PC-3 (cell line): ENCODE measurements at regions not wholly inside any gene's neighbourhood (a gene's known extent, or its start where the extent isn't known, plus 50 kb on each side); places are given as distances from the start of the nearest gene placed in this dataset.

ENCODE experiments used
- ATAC-seq: fragments of 200-7000 bp; cut with Tn5 transposase; 2 replicates; pipeline ENCODE4 v1.9.1; 2020; ENCODE audit warnings: mild to moderate bottlenecking, moderate library complexity
- BruUV-seq: library from RNA; stranded (reverse); fragments of 400-500 nt; replicated peaks from 2 replicates; lab custom pipeline; 2021; lab: Mats Ljungman, UMichigan
- CTCF ChIA-PET: fragments of 300-600 bp; sonication (Branson Sonifier 250); formaldehyde crosslinking; loops from one replicate; lab custom pipeline; 2022; ENCODE audit warnings: antibody characterized with exemption; lab: Charles Lee
- POLR2A ChIA-PET: fragments of 300-600 bp; sonication (Branson Sonifier 250); formaldehyde crosslinking; loops from one replicate; lab custom pipeline; 2022; ENCODE audit warnings: antibody characterized with exemption; ENCODE audit not compliant: unreplicated experiment; lab: Charles Lee
- DNase-seq: peaks from one replicate; pipeline ENCODE4 v3.0.0-alpha.2; 2015
- H2AFZ ChIP-seq: fragments of 300-600 bp; sonication (generic); 2 replicates; pipeline ENCODE4 v1.6.0; 2016; ENCODE audit warnings: antibody characterized with exemption, low read length
- H3F3A ChIP-seq: fragments of 300-600 bp; sonication (generic); one replicate; pipeline ENCODE4 v1.6.0; 2017; ENCODE audit warnings: antibody characterized with exemption, low read length, control low read depth, mild to moderate bottlenecking; ENCODE audit not compliant: unreplicated experiment
- H3K27ac ChIP-seq: fragments of 300-600 bp; sonication (generic); 2 replicates; pipeline ENCODE4 v1.5.1; 2016; ENCODE audit warnings: mild to moderate bottlenecking, low read length
- H3K27me3 ChIP-seq: fragments of 300-600 bp; sonication (generic); 2 replicates; pipeline ENCODE4 v1.6.1; 2016; ENCODE audit warnings: low read length, mixed read lengths
- H3K36me3 ChIP-seq: fragments of 300-600 bp; sonication (generic); 2 replicates; pipeline ENCODE4 v1.6.1; 2016; ENCODE audit warnings: low read depth, mixed run types, low read length, mixed read lengths
- H3K4me1 ChIP-seq: fragments of 300-600 bp; sonication (generic); 2 replicates; pipeline ENCODE4 v1.5.1; 2016; ENCODE audit warnings: low read length; ENCODE audit not compliant: insufficient read depth
- H3K4me2 ChIP-seq: fragments of 300-600 bp; sonication (generic); 2 replicates; pipeline ENCODE4 v1.6.0; 2016; ENCODE audit warnings: low read length
- H3K4me3 ChIP-seq: fragments of 300-600 bp; sonication (generic); 2 replicates; pipeline ENCODE4 v1.5.1; 2016; ENCODE audit warnings: mild to moderate bottlenecking, low read length, mixed read lengths
- H3K79me2 ChIP-seq: fragments of 300-600 bp; sonication (generic); 2 replicates; pipeline ENCODE4 v1.6.1; 2017; ENCODE audit warnings: low read length, mixed read lengths
- H3K9ac ChIP-seq: fragments of 300-600 bp; sonication (generic); 2 replicates; pipeline ENCODE4 v1.6.0; 2016; ENCODE audit warnings: mild to moderate bottlenecking, low read length
- H3K9me2 ChIP-seq: fragments of 300-600 bp; sonication (generic); replicated peaks from 2 replicates; pipeline ENCODE4 v1.6.1; 2016; ENCODE audit warnings: mixed run types, low read length, mixed read lengths
- H3K9me3 ChIP-seq: fragments of 300-600 bp; sonication (generic); 2 replicates; pipeline ENCODE4 v1.6.1; 2016; ENCODE audit warnings: low read length, mixed read lengths
- H4K20me1 ChIP-seq: fragments of 300-600 bp; sonication (generic); 2 replicates; pipeline ENCODE4 v1.6.1; 2016; ENCODE audit warnings: low read length, mixed read lengths
- CTCF ChIP-seq: fragments of 300-600 bp; sonication (generic); conservative IDR thresholded peaks from 2 replicates; pipeline ENCODE4 v1.5.1; 2017; ENCODE audit warnings: antibody characterized with exemption, low read depth, mild to moderate bottlenecking, low read length
- EZH2 ChIP-seq: fragments of 300-600 bp; sonication (generic); IDR thresholded peaks from one replicate; pipeline ENCODE4 v1.6.1; 2017; ENCODE audit warnings: antibody characterized with exemption, mild to moderate bottlenecking, low read length; ENCODE audit not compliant: unreplicated experiment
- EZH2phosphoT487 ChIP-seq: fragments of 300-600 bp; sonication (generic); IDR thresholded peaks from 2 replicates; pipeline ENCODE4 v1.6.1; 2018; ENCODE audit warnings: mild to moderate bottlenecking, antibody characterized with exemption, low read length, borderline replicate concordance
- intact Hi-C: fragments of 100-400 bp; cut with micrococcal nuclease; formaldehyde crosslinking; loops from 2 replicates; pipeline ENCODE4 v1.9.0; 2023

DNA sequence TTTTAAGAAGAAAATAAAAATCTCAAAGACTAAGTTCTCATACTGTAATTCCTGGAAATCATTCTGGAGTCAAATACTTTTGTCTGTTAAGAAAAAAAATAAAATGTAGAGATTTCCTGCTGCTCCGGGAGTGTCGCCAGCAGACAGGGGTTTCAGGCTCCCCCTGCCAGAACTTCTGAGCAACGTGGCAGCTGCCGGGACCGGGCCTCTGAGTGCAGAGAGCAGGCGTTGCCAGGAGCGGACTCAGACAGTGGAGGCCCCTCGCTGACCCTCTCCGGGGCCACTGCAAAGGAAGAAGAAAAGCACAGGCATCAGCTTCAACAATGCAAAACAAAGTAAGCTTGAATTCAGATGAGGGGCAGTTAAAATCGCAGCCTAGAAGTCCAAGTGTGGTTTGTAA lies 95.5 kb downstream of the THBS2 start:
- H3K79me2 ChIP-seq, result no peaks in the 10 kb centered on the region
- ChIA-PET POLR2A (no interaction called here), CTCF (no interaction called here)
- no peaks in the 10 kb centered on the region for H4K20me1 ChIP-seq
- H3K4me3 ChIP-seq, result no peak overlapping the region
- no peak for DNase-seq
- no peaks in the 10 kb centered on the region for H3K9me2 ChIP-seq
- H2AFZ ChIP-seq, result no peak overlapping the region
- intact Hi-C loops, result no loop called here
- no peak for TF ChIP-seq CTCF
- TF ChIP-seq EZH2, result no peak
- TF ChIP-seq EZH2phosphoT487, result no peak
- no TSS peak for BruUV-seq
- no peaks in the 10 kb centered on the region for H3K36me3 ChIP-seq
- H3K4me1 ChIP-seq, result peaks cover 9% of the 10 kb centered on the region; the same call in 1 of the 2 replicates
- no peaks in the 10 kb centered on the region for H3K9me3 ChIP-seq
- H3F3A ChIP-seq, result no peaks in the 10 kb centered on the region
- no peaks in the 10 kb centered on the region for H3K27me3 ChIP-seq
- no peak overlapping the region for H3K27ac ChIP-seq
- H3K9ac ChIP-seq, result no peak overlapping the region
- ATAC-seq, result no peak
- H3K4me2 ChIP-seq, result no peak overlapping the region

- H3K9me2 ChIP-seq, result no peaks in the 10 kb centered on the region
- no peaks in the 10 kb centered on the region for H3K79me2 ChIP-seq
- ChIA-PET CTCF (no interaction called here), POLR2A (no interaction called here)
- ATAC-seq (no peak), DNase-seq (no peak)
- no peaks in the 10 kb centered on the region for H4K20me1 ChIP-seq
- TF ChIP-seq CTCF (no peak), EZH2 (no peak), EZH2phosphoT487 (no peak)
- intact Hi-C loops, result no loop called here
- no peak overlapping the region for H2AFZ ChIP-seq
- H3K4me1 ChIP-seq, result peaks cover 5% of the 10 kb centered on the region; the same call in 1 of the 2 replicates
- no TSS peak for BruUV-seq
- H3K4me3 ChIP-seq, result no peak overlapping the region
- no peaks in the 10 kb centered on the region for H3K36me3 ChIP-seq
- no peak overlapping the region for H3K9ac ChIP-seq
- H3K4me2 ChIP-seq, result no peak overlapping the region
- H3K9me3 ChIP-seq, result no peaks in the 10 kb centered on the region
- H3K27ac ChIP-seq, result no peak overlapping the region
- no peaks in the 10 kb centered on the region for H3K27me3 ChIP-seq
- no peaks in the 10 kb centered on the region for H3F3A ChIP-seq
These were observed 96.2 kb downstream of the THBS2 start for GRCh38 chr6:169157197-169158148.

GRCh38 chr6:169156793-169157147 lies 96.9 kb downstream of the THBS2 start:
- TF ChIP-seq EZH2phosphoT487, result no peak
- TF ChIP-seq CTCF, result no peak
- no peak for TF ChIP-seq EZH2
- ChIA-PET CTCF (no interaction called here), POLR2A (no interaction called here)
- ATAC-seq, result no peak
- BruUV-seq, result no TSS peak
- no peaks in the 10 kb centered on the region for H3K9me2 ChIP-seq
- no peaks in the 10 kb centered on the region for H3K9me3 ChIP-seq
- H3K79me2 ChIP-seq, result no peaks in the 10 kb centered on the region
- no peak overlapping the region for H3K27ac ChIP-seq
- intact Hi-C loops, result no loop called here
- H3K4me2 ChIP-seq, result no peak overlapping the region
- no peak overlapping the region for H3K4me3 ChIP-seq
- H3K27me3 ChIP-seq, result no peaks in the 10 kb centered on the region
- H3F3A ChIP-seq, result no peaks in the 10 kb centered on the region
- no peaks in the 10 kb centered on the region for H4K20me1 ChIP-seq
- no peaks in the 10 kb centered on the region for H3K4me1 ChIP-seq
- no peak for DNase-seq
- no peak overlapping the region for H2AFZ ChIP-seq
- H3K9ac ChIP-seq, result no peak overlapping the region
- H3K36me3 ChIP-seq, result no peaks in the 10 kb centered on the region
